GM12878 (cell line): ENCODE measurements at regions not wholly inside any gene's neighbourhood (a gene's known extent, or its start where the extent isn't known, plus 50 kb on each side); places are given as distances from the start of the nearest gene placed in this dataset.

ENCODE experiments used
- ATAC-seq: fragments of 200-7000 bp; cut with Tn5 transposase; 3 replicates; pipeline ENCODE4 v1.9.1; 2020; ENCODE audit warnings: mild to moderate bottlenecking, moderate library complexity
- BruUV-seq: library from RNA; stranded (reverse); fragments of 400-500 nt; replicated peaks from 2 replicates; lab custom pipeline; 2021; lab: Mats Ljungman, UMichigan
- CTCF ChIA-PET: fragments of 300-600 bp; sonication (Branson Sonifier 250); formaldehyde crosslinking; extraction: SDS; loops from one replicate; lab custom pipeline; 2021; ENCODE audit warnings: inconsistent platforms; lab: Yijun Ruan, JAX
- POLR2A ChIA-PET: fragments of 350-600 bp; formaldehyde crosslinking; extraction: SDS; loops from one replicate; lab custom pipeline; 2021; ENCODE audit warnings: inconsistent platforms; lab: Charles Lee
- RAD21 ChIA-PET: fragments of 300-600 bp; sonication (Branson Sonifier 250); formaldehyde crosslinking; loops from one replicate; lab custom pipeline; 2023; ENCODE audit warnings: antibody characterized with exemption; ENCODE audit not compliant: unreplicated experiment; lab: Charles Lee
- SMC1A ChIA-PET: fragments of 300-600 bp; sonication (Branson Sonifier 250); formaldehyde crosslinking; loops from one replicate; lab custom pipeline; 2023; ENCODE audit not compliant: unreplicated experiment, uncharacterized antibody; lab: Charles Lee
- DNase-seq: peaks from one replicate; pipeline ENCODE4 v3.0.0-alpha.2; 2011; ENCODE audit warnings: low read depth, low spot score
- FAIRE-seq: peaks from 3 replicates; lab custom pipeline; 2011; peaks lifted over from hg19 to GRCh38; lab: Jason Lieb, UNC
- H2AFZ ChIP-seq: 2 replicates; pipeline ENCODE4 v1.6.0; 2011; ENCODE audit warnings: low read depth, low read length, control low read depth; ENCODE audit not compliant: control insufficient read depth
- H3K27ac ChIP-seq: 2 replicates; pipeline ENCODE4 v1.5.1; 2011; ENCODE audit warnings: control low read depth; ENCODE audit not compliant: control insufficient read depth, insufficient read depth
- H3K27me3 ChIP-seq, 2 experiments: replicated peaks in 1 of 2; 2 replicates each; pipeline versions ENCODE4 v1.6.0 to v1.6.1; 2011; ENCODE audit warnings: low read length in 1 of 2; ENCODE audit not compliant: control insufficient read depth in 2 of 2, insufficient read depth in 2 of 2
- H3K36me3 ChIP-seq, 2 experiments: 2 replicates each; pipeline ENCODE4 v1.5.1; 2011; ENCODE audit warnings: low read length in 1 of 2; ENCODE audit not compliant: control insufficient read depth in 2 of 2, insufficient read depth in 2 of 2
- H3K4me1 ChIP-seq: 2 replicates; pipeline ENCODE4 v1.6.1; 2011; ENCODE audit warnings: mild to moderate bottlenecking, low read length, moderate library complexity, mixed read lengths; ENCODE audit not compliant: control insufficient read depth, insufficient read depth
- H3K4me2 ChIP-seq: 2 replicates; pipeline ENCODE4 v1.6.0; 2011; ENCODE audit warnings: control low read depth; ENCODE audit not compliant: control insufficient read depth, insufficient read depth
- H3K4me3 ChIP-seq: fragments of 200-600 bp; sonication (generic); 2 replicates; pipeline ENCODE4 v1.5.1; 2016
- H3K79me2 ChIP-seq: 2 replicates; pipeline ENCODE4 v1.6.0; 2011; ENCODE audit warnings: low read length; ENCODE audit not compliant: control insufficient read depth, insufficient read depth
- H3K9ac ChIP-seq: 2 replicates; pipeline ENCODE4 v1.8.0; 2011; ENCODE audit warnings: low read length, control low read depth, mixed read lengths; ENCODE audit not compliant: control insufficient read depth, insufficient read depth
- H3K9me3 ChIP-seq: replicated peaks from 3 replicates; pipeline ENCODE4 v1.5.1; 2011; ENCODE audit warnings: mild to moderate bottlenecking, low read length; ENCODE audit not compliant: control insufficient read depth, insufficient read depth
- H4K20me1 ChIP-seq: 2 replicates; pipeline ENCODE4 v1.6.0; 2011; ENCODE audit not compliant: control insufficient read depth, insufficient read depth
- ATF2 ChIP-seq: IDR thresholded peaks from 2 replicates; pipeline ENCODE4 v1.6.1; 2012; ENCODE audit warnings: low read length, inconsistent platforms
- ATF7 ChIP-seq: fragments of 450-650 bp; IDR thresholded peaks from 2 replicates; pipeline ENCODE4 v1.6.1; 2016; ENCODE audit warnings: low read depth, mild to moderate bottlenecking
- CTCF ChIP-seq, 3 experiments: IDR thresholded peaks in 2 of 3; conservative IDR thresholded peaks in 1 of 3; 2 replicates each; pipeline ENCODE4 v1.5.1; 2011; ENCODE audit warnings: low read depth in 3 of 3, low read length in 3 of 3, mild to moderate bottlenecking in 3 of 3, control low read depth in 2 of 3, moderate library complexity in 2 of 3, inconsistent platforms in 1 of 3, mixed read lengths in 1 of 3; ENCODE audit not compliant: control insufficient read depth in 2 of 3, insufficient read depth in 1 of 3; ENCODE audit errors: extremely low read depth in 1 of 3
- ETV6 ChIP-seq, 2 experiments: fragments of 450-650 bp in 1 of 2; IDR thresholded peaks in 1 of 2; conservative IDR thresholded peaks in 1 of 2; 2 replicates each; pipeline ENCODE4 v1.6.1; 2014; ENCODE audit warnings: antibody characterized with exemption in 1 of 2, borderline replicate concordance in 1 of 2, low read depth in 1 of 2, mild to moderate bottlenecking in 1 of 2, moderate library complexity in 1 of 2
- FOS ChIP-seq: IDR thresholded peaks from 3 replicates; pipeline ENCODE4 v1.6.1; 2011; ENCODE audit warnings: borderline replicate concordance; ENCODE audit not compliant: insufficient read length; ENCODE audit errors: extremely low read depth
- GABPA ChIP-seq: IDR thresholded peaks from 2 replicates; pipeline ENCODE4 v1.6.1; 2014; ENCODE audit warnings: antibody characterized with exemption, low read depth, mild to moderate bottlenecking, inconsistent platforms
- MYB ChIP-seq: fragments of 150-350 bp; IDR thresholded peaks from 2 replicates; pipeline ENCODE4 v1.6.1; 2014; ENCODE audit warnings: mild to moderate bottlenecking, low read depth, low read length, borderline replicate concordance
- NFIC ChIP-seq: IDR thresholded peaks from 2 replicates; pipeline ENCODE4 v1.6.1; 2012; ENCODE audit warnings: low read depth, mild to moderate bottlenecking, inconsistent platforms, low read length, moderate library complexity
- NFXL1 ChIP-seq: fragments of 450-650 bp; IDR thresholded peaks from 2 replicates; pipeline ENCODE4 v1.6.1; 2017; ENCODE audit warnings: antibody characterized with exemption, mild to moderate bottlenecking, borderline replicate concordance
- RAD21 ChIP-seq: IDR thresholded peaks from 2 replicates; pipeline ENCODE4 v1.6.1; 2011; ENCODE audit warnings: mild to moderate bottlenecking, low read depth, low read length, moderate library complexity; ENCODE audit not compliant: insufficient read depth
- SP1 ChIP-seq: IDR thresholded peaks from one replicate; pipeline ENCODE4 v1.6.1; 2011; ENCODE audit warnings: low read depth, low read length
- SREBF2 ChIP-seq: IDR thresholded peaks from 2 replicates; pipeline ENCODE4 v1.6.1; 2012; ENCODE audit warnings: mild to moderate bottlenecking, low read length
- TAF1 ChIP-seq: IDR thresholded peaks from 2 replicates; pipeline ENCODE4 v1.6.1; 2011; ENCODE audit warnings: mild to moderate bottlenecking, low read depth, low read length, borderline replicate concordance
- ZBTB33 ChIP-seq: fragments of 450-650 bp; IDR thresholded peaks from 2 replicates; pipeline ENCODE4 v1.6.1; 2017; ENCODE audit warnings: mild to moderate bottlenecking
- ZNF207 ChIP-seq: fragments of 450-650 bp; IDR thresholded peaks from 2 replicates; pipeline ENCODE4 v1.6.1; 2014; ENCODE audit warnings: antibody characterized with exemption, mild to moderate bottlenecking, borderline replicate concordance
- WGBS: methylation state at CpG from one replicate; pipeline ENCODE4 v1.1.6; 2016; ENCODE audit warnings: low lambda C conversion rate; ENCODE audit not compliant: insufficient replicate concordance, insufficient coverage; ENCODE audit errors: missing lambda C conversion rate; 5-methylcytosine and 5-hydroxymethylcytosine counted together
- in situ Hi-C: fragments of 300-500 bp; cut with MboI; formaldehyde crosslinking; loops from 9 replicates; pipeline ENCODE4 v1.14.3; 2018; ENCODE audit warnings: mixed read lengths
- intact Hi-C: fragments of 100-400 bp; cut with micrococcal nuclease; formaldehyde crosslinking; loops from one replicate; pipeline ENCODE4 v1.14.2; 2022; ENCODE audit not compliant: unreplicated experiment

GRCh38 chr5:61275841-61276240 lies 56.2 kb upstream of the ZSWIM6 start (continued):
- peak in 1 of 2 experiments; percentile 13; a peak in 1 of 4 replicates for TF ChIP-seq ETV6 (conservative IDR thresholded peaks at IDR 0.05 in 1 of 2, IDR thresholded peaks at IDR 0.05 in 1 of 2; ENCODE audit: borderline replicate concordance in 1 of 2, low read depth in 1 of 2)

- peak; percentile 51 for ATAC-seq
- H3K27me3 ChIP-seq = no peaks in the 10 kb centered on the region
- DNase-seq = no peak
- H4K20me1 ChIP-seq = no peaks in the 10 kb centered on the region
- peak overlapping the region; percentile 65; the same call in 1 of the 2 replicates for H3K4me2 ChIP-seq
- H3K27ac ChIP-seq = peak overlapping the region; percentile 11; the same call in 1 of the 2 replicates
- no TSS peak for BruUV-seq
- POLR2A ChIA-PET = no interaction called here
- no peaks in the 10 kb centered on the region for H3K36me3 ChIP-seq
- H3K9ac ChIP-seq = no peak overlapping the region; the same call in 1 of the 2 replicates
- H2AFZ ChIP-seq = peak overlapping the region; percentile 89
- H3K4me3 ChIP-seq = no peak overlapping the region
- no peak for FAIRE-seq
- H3K4me1 ChIP-seq = peaks cover 5% of the 10 kb centered on the region
- WGBS = 6% methylated on average over 2 of the region's 2 CpGs
- CTCF ChIA-PET = interaction anchor here (0.7 to 0.9 kb wide), 3 partner anchors 9 to 381 kb away, joined by 3 to 4 read pairs (median 3); no protein-coding TSS in a partner anchor
- RAD21 ChIA-PET = interaction anchor here (0.7 to 1.5 kb wide), 4 partner anchors 9 to 317 kb away, joined by 3 to 4 read pairs (median 3); no protein-coding TSS in a partner anchor
- H3K79me2 ChIP-seq = no peaks in the 10 kb centered on the region
- H3K9me3 ChIP-seq = no peaks in the 10 kb centered on the region
- in situ Hi-C loops = no loop called here
- intact Hi-C loops = no loop called here
- SMC1A ChIA-PET = interaction anchor here (0.6 to 2.5 kb wide), 9 partner anchors 9 to 113 kb away, joined by 3 to 13 read pairs (median 3); no protein-coding TSS in a partner anchor
- TF ChIP-seq CTCF (IDR thresholded peaks at IDR 0.05 in 2 of 3, conservative IDR thresholded peaks at IDR 0.05 in 1 of 3; ENCODE audit: control insufficient read depth in 2 of 3, extremely low read depth in 1 of 3, insufficient read depth in 1 of 3, low read depth in 3 of 3, low read length in 3 of 3) = peak in 2 of 3 experiments; percentile 11 to 20; a peak in 2 of 6 replicates
- TF ChIP-seq ATF2 = no peak
- no peak for TF ChIP-seq NFIC
- TF ChIP-seq ZBTB33 = no peak
- no peak for TF ChIP-seq SP1
- peak; percentile 40; the same call in 1 of the 2 replicates for TF ChIP-seq RAD21
- no peak for TF ChIP-seq SREBF2
- TF ChIP-seq ATF7 = no peak
- TF ChIP-seq FOS = no peak
- no peak for TF ChIP-seq ZNF207
- TF ChIP-seq MYB = no peak
- no peak for TF ChIP-seq TAF1
- no peak for TF ChIP-seq NFXL1
- no peak for TF ChIP-seq GABPA
Observed at GRCh38 chr5:61277190-61277589, 54.9 kb upstream of the ZSWIM6 start.
